Astrocyte of the hippocampus (primary cell): ENCODE measurements at regions not wholly inside any gene's neighbourhood (a gene's known extent, or its start where the extent isn't known, plus 50 kb on each side); places are given as distances from the start of the nearest gene placed in this dataset.

Source experiments
- DNase-seq: peaks from one replicate; pipeline ENCODE4 v3.0.0; 2011; ENCODE audit warnings: low read depth, low spot score

- DNase-seq = no peak
Observed at GRCh38 chr16:9300252-9300651, 208.8 kb downstream of the HAPSTR1 start.

- DNase-seq = no peak
Observed at GRCh38 chr16:9302072-9302471, 210.6 kb downstream of the HAPSTR1 start.

- no peak for DNase-seq
Observed at GRCh38 chr16:9306753-9307152, 215.3 kb downstream of the HAPSTR1 start.

- DNase-seq = no peak
Observed at GRCh38 chr16:9307446-9307845, 216.0 kb downstream of the HAPSTR1 start.

DNA sequence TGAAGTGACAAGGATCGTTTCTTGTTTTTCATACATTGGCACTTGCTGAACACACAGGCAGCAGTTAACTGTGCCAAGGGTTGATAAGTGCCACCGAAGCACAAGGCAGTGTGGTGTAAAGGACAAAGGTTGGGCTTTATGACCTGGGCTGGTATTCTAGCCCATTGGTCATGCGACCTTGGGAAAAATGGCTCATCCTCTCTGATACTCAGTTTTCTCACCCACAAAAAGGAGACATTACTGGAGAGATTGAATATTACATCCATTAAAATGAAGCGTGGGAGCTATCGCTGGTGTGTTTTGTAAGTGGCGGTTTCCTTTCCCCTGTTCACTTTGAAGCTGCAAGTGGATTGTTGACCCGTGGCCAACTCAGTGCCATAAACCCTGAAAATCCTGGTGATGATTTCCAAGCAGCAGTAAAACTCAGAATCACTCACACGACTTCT is 216.9 kb downstream of the HAPSTR1 start:
- no peak for DNase-seq

GRCh38 chr16:9308850-9309249 is 217.4 kb downstream of the HAPSTR1 start:
- DNase-seq = no peak

DNA sequence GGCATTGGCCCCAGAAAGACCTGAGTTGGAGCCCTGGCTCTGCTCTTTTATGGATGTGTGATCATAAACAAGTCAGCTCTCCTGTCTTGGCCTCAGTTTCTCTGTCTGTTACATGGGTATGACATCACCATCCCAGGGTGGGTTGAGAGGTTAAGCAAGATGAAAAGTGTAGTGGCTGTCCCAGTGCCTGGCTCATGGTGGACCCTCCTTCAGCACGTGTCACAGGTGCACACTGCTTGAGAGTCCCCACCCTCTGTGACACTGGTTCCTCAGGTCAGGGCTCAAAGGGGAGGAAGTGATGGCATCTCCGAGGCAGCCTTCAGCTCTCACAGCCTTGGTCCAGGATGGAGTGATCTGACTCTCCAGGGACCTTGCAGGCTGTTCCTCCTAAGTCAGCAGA is 218.4 kb downstream of the HAPSTR1 start:
- DNase-seq = no peak

DNA sequence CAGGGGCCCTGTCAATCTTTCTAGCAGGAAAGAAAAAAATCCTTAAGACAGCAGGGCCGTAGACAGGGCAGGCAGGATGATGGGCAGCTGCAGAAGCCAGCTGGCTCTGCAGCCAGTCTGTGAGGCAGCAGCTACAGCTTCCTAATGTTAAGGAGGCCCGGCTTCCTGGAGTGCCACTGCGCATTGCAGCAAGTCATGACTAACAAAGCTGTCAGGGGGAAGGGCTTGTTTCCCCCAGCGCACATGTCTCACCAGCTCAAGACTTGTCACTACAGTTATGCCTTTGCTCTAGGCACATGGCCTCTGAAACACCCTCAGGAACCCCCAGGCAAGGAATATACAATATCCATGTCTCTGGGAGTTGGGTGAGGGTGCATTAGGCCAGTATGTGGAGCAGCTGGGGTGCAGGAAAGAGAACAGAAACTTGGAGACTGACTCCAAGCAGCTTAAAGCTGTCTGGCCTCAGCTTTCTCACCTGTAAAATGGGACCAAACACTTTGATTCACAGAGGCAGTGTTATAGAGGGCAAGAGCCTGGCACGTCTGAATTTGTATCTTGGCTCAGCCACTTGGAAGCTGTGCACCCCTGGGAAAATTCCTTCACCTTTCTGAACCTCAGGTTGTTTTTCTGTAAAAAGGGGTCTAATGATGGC is 220.0 kb downstream of the HAPSTR1 start:
- DNase-seq = peak; percentile 42

DNA sequence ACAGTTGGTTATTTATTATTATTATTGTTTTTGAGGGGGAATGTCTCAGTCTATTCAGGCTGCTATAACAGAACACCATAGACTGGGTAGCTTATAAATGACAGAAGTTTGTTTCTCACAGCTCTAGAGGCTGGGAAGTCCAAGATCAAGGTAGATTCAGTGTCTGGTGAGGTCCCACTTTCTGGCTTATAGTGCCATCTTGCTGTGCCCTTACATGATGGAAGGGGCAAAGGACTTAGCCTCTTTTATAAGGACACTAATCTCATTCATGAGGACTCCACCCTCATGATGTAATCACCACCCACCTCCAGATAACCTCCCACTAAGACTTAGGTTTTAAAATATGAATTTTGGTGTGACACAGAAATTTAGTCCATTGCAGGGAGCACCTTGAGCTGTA is 224.6 kb downstream of the HAPSTR1 start:
- no peak for DNase-seq

DNA sequence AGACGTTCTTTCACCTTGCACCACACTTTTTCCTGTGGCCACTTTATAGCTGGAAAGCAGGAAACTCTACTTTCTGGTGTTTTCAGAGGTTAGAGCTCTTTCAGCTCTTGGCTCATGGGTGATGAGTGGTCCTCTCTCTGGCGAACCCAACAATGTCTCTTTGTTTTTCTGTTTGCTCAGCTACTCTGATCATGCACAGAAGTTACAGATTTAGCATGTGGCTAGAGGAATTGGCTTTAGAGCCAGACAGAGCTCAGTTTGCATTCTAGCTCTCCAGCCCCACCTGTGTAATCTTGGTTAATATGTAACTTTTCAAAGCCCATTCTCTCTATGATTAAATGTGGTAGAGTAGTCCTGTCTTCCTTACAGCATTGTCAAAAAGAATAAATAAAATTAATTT is 225.2 kb downstream of the HAPSTR1 start:
- no peak for DNase-seq

GRCh38 chr16:9318764-9319163 is 227.3 kb downstream of the HAPSTR1 start:
- no peak for DNase-seq

DNA sequence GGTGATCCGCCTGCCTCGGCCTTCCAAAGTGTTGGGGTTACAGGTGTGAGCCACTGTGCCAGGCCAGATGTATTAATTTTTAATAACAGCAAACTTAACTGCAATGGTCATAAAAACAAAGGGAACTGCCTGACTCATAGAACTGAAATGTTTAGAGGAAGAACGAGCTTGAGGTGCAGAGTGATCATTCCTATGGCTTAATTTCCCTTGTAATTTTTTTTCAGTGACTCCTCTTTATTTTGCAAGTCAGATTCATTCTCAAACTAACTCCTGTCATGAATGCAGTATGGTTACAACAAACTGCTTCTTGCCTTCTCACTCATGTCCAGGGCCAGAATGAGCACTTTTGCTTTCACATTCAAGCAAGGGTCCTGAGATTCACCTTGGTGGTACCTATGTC is 231.3 kb downstream of the HAPSTR1 start:
- peak; percentile 14 for DNase-seq

- DNase-seq = peak; percentile 27
Observed at GRCh38 chr16:9323170-9323569, 231.7 kb downstream of the HAPSTR1 start.

- no peak for DNase-seq
Observed at GRCh38 chr16:9327253-9327652, 235.8 kb downstream of the HAPSTR1 start.

DNA sequence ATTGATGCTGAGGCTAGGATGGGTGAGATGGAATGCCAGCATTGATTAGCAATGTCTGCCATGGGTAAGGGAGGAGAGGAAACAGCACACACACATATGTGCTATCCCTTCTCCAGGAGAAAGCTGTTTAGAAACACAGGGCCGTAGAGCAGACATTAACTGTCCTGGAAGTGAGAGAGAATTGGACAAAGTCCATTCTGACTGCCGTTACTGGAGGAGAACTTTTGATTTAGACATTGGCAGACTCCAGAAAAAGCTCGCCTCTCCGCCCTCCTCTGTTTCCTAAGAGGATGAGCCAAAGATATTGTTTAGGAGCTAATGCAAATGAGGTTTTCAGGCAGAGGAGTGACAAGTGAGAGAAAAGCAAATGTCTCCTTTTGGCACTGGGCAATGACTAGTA is 237.0 kb downstream of the HAPSTR1 start:
- no peak for DNase-seq

DNA sequence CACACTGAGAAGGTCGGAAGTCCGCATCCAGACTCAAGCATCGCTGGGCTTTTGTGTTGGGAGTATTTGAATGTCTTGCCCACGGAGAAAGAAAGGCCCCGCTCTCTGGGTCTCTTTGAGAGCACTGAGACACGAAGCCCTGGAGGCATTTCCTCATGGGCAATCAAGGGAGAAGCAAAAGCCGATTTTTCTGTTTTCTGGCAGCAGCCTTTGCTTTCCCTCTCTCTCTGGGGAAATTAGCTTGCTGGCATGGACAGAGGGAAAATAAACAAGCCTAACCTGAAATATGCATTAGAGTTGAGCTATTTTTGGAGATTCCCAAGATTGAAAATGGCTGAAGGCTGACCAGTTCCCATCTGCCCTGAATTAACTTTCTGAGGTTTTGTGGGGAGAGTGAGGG is 238.7 kb downstream of the HAPSTR1 start:
- DNase-seq = peak; percentile 35

DNA sequence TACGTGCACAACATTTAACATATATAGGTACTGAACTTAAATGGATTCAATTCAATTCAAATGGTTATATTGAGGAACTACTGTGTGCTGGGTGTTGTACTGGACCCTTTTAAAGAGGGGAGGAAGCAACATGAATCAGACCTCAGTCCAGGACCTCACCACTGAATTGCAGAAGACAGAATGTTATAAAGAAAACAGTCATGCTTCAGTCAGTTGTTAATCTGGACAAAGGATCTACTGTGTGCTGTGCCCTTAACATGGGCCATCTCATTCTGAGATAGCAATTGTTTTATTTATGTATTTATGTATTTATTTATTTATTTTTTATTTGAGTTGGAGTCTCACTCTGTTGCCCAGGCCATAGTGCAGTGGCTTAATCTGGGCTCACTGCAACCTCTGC is 240.1 kb downstream of the HAPSTR1 start:
- DNase-seq = no peak

GRCh38 chr16:9332574-9333148 is 241.2 kb downstream of the HAPSTR1 start:
- DNase-seq = no peak

GRCh38 chr16:9333469-9333868 is 242.0 kb downstream of the HAPSTR1 start:
- no peak for DNase-seq

- DNase-seq = no peak
Observed at GRCh38 chr16:9334103-9334502, 242.7 kb downstream of the HAPSTR1 start.

DNA sequence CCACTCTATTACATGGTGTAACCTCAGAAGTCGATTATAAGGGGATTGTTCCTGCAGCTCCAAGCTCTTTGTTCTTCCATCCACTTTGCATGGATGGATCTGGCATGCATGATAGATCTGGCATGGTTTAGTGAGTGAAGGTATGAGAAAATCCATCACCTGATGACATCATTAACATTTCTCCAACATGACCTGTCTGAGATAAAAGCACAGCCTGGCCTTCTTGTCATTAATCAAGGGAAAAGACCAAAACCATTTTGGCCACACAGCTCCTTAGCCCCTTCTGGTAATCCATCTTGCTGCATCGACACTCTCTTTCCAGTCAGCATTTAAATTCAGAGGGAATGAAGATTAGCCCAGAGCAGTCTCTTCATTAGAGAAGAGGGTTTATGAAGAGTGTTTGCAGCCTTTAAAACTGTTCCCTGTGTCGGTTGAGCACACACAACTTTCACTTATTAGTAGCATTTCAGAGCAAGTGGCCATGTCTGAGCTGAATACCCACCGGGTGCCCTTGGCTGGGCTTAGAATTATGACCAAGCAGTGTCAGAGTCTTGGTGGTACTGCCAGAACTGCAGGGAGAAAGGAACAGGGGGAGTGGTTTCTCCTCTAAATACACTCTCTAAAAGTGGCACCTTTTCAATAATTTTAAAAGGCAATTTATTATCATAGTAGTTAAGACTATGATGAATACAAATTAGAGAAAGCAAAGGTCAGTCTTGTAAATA is 246.0 kb downstream of the HAPSTR1 start:
- no peak for DNase-seq

DNA sequence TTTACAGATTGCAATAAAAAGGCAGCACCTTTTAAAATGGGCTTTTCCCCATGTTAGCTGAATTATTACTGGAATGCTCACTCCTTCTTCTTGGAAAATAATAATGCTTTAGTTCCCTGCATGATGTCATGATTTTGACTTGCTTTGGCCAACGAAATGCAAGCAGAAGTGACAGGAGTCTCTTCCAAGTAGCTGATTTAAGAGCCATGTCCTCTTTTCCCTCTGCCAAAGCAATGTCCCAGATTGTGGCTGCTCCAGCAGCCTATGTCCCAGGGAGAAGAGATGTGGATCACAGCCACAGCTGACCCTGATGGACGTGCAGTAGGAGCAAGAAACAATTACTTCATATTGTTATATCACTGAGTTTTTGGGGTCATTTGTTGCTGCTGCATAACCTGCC is 246.6 kb downstream of the HAPSTR1 start:
- no peak for DNase-seq

DNA sequence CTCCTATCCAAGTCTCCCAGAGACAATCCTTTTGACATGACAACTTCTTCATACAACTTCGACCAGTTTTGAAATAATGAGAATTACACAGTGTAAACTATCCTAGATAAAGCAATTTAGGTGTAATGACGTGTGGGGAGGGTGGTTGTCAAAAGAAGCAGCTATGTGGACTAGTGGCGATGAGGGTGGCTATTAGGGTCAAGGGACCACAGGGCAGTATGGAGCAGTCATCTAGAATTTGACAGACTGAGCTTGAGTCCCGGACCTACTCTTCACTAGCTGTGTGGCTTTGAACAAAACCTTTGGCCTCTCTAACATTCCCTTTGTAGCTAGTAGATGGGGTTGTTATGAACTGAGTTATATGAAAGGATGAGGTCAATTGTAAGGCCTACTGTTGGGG is 247.1 kb downstream of the HAPSTR1 start:
- DNase-seq = no peak
